Germinal center (tissue), 1 donor: ENCODE measurements at regions not wholly inside any gene's neighbourhood (a gene's known extent, or its start where the extent isn't known, plus 50 kb on each side); places are given as distances from the start of the nearest gene placed in this dataset.

Experiments
- DNase-seq: peaks from one replicate; pipeline ENCODE4 v3.0.0; 2012; ENCODE audit warnings: mixed read lengths, low spot score

GRCh38 chr7:148472406-148472805 lies 118.2 kb upstream of the C7orf33 start:
- no peak for DNase-seq

DNA sequence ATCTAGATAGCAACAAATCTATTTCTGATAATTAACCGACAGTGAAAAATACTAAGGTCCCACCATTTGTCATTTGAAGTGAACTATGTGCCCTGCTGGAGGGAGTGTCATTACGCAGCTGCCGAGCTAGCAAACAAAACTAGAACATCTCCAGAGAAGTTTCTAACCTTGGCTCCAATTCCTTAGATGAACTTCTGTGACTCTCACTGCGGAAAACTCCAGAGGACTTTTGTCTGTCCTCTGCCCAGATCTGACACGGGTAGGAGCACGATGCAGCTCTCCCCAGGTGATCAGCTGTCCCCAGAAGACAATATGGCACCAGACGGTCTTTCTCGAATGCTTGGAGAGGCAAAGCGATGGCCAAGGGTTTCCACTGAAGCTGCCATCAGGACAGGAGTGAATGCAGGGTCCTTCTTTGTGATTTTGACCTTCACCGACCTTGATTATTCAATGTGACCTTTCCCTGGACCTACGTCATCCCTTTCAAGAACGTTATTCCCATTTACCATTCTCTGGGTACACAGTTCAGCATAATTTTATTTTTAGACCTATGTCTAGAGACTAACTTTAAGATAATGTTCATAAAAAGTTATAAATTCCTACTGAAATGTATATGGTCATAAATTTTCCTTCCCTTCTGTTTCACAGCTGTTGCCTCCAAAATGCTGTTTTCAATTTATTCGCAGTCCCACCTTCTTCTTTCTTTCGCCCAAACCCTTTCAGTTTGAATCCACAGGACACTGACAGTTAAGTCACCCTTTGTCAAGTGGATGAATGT lies 116.7 kb upstream of the C7orf33 start:
- DNase-seq: no peak

- DNase-seq: no peak
Observed at GRCh38 chr7:148474481-148475025, 116.0 kb upstream of the C7orf33 start.

DNA sequence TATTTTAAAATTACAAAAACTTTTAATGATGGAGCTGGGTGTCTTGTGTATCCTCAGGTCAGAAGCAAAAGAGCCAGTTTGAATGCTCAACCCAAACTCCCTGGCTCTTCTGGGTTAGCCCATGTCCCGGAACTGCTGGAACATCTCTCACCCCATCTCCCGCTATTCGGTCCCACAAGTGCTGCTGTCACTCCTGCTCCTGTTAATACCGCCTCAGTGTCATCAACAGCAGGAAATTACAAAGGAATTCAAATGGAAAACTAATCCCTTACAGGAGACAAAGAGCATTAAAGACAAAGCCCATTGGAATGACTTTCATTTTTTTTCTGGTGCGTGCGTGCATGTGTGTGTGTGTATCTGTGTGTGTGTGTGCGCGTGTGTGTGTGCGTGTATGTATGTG lies 112.0 kb upstream of the C7orf33 start:
- no peak for DNase-seq

GRCh38 chr7:148480479-148481146 lies 110.0 kb upstream of the C7orf33 start:
- no peak for DNase-seq

DNA sequence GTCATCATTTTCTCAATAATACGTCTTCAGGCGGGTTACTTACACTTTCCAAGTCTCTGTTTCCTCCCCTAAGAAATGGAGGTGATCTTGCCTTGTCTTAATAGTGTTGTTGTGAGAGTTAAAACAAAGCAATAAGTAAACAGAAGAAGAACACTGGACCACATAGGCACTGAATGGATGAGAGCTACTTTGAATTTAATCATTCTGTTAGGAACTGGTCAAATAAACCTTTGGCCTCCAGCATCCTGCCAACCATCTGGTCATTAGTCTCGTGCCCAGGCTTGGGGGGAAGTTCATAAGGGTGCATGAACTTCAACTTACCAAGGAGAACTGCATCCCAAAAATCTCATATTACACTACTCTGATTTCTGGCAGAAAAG lies 109.4 kb upstream of the C7orf33 start:
- no peak for DNase-seq

DNA sequence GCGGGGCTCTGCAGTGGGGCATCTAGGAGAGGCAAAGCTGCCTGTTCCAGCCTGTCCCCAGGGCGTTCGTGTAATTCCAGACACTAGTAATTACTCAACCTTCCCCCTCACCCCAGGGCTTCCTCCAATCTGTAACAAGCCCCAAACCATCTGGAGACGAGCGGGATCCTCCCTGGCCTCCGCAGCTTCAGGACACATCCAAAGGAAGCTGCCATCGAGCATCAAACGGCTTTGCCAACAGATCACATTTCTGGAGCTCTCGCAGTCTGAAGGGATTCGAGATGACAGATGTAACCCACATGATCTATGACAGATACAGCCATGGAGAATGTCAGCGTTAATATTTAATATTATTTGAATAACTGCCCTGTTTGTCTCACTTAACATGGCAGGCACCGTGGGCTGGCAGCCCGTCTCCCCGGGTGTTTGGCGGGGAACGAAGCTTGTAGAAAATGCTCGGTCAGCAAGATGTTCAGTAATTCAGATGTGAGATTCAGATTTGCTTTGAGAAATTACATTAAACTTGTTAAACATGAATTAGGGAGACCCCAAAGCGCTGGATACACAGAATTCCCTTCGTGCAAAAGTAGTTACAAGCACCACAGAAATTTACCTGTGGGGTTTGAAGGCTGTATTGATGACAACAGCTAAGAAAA lies 108.5 kb upstream of the C7orf33 start:
- no peak for DNase-seq

GRCh38 chr7:148483515-148484308 lies 106.9 kb upstream of the C7orf33 start:
- no peak for DNase-seq

GRCh38 chr7:148484486-148484885 lies 106.1 kb upstream of the C7orf33 start:
- DNase-seq: no peak

GRCh38 chr7:148485618-148486017 lies 104.9 kb upstream of the C7orf33 start:
- DNase-seq: no peak

DNA sequence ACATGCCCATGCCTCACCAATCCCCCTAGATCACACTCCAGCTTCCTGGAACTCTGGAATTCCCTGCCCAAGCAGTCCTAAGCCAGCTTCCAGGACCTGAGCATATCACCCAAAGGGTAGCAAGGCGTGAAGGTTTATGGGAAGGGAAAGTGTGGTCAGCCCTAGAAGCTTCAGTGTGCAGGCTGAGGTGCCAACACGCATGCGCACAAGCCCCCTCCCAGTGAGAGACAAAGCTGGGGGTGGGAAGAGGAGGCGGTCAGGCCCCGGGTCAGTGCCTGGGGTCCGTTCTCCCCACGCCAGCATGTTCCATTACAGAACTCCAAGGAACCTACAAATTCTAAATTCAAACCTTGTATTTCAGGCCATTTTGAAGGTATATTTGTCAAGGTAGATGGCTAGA lies 103.6 kb upstream of the C7orf33 start:
- no peak for DNase-seq

DNA sequence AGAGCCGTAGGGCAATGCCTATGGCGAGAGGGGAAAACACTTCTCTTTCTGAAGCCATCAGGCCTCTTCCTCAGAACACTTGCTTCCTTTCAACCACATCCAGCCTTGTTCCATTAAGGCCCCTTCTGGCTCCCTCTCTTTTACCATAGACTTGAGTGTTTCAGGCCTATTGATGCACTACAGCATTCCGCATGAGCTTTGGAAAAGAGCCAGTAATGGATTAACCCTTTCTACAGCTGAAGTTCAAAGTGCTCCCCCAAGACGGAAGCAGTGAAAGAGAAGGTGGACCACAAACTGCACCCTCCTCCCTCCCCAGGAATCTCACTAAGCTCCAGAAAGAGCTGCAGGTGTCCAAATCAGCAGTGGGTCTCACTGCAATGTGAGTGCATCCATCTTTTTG lies 102.7 kb upstream of the C7orf33 start:
- no peak for DNase-seq

DNA sequence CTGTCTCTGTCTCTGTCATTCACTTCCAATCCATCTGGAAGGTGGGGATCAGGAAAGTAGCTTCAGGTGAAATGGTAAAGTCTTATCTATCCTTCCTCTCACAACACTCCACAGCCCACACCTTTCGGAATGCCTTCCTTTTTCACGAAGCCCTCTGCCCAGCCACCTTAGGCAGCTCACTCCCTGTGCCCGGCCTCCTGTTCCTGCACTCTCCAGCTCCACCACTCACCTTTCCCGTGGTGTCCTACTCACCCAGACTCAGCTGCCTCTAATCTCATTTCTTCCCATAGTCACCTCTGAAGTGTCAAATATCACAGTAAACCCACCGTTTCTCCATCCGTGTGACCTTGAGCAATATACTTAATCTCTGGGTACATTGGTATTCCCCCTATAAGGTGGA lies 100.9 kb upstream of the C7orf33 start:
- DNase-seq: no peak

- no peak for DNase-seq
Observed at GRCh38 chr7:148492157-148492860, 98.3 kb upstream of the C7orf33 start.

- DNase-seq: no peak
Observed at GRCh38 chr7:148495605-148496004, 95.0 kb upstream of the C7orf33 start.

- no peak for DNase-seq
Observed at GRCh38 chr7:148500978-148501377, 89.6 kb upstream of the C7orf33 start.

- DNase-seq: peak; percentile 23
Observed at GRCh38 chr7:148503900-148504487, 86.6 kb upstream of the C7orf33 start.

- DNase-seq: no peak
Observed at GRCh38 chr7:148505645-148506375, 84.8 kb upstream of the C7orf33 start.

GRCh38 chr7:148507064-148507573 lies 83.4 kb upstream of the C7orf33 start:
- peak; percentile 38 for DNase-seq

DNA sequence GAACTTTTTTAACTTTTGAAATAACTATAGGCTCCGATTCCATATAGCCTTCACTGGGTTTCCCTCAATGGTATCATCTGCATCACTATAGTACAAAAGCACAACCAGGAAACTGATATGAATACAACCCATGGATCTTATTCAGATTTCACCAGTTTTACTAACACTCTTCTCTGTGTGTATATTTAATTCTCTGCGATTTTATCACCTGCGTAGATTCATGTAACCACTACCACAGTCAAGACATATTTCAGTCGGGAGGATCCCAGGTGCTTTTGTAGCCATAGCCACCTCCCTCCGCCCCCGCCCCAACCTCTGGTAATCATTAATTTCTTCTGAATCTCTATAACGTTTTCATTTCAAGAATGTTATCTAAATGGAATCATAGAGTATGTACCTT lies 82.8 kb upstream of the C7orf33 start:
- no peak for DNase-seq
